ENCODE measurements at regions not wholly inside any gene's neighbourhood (a gene's known extent, or its start where the extent isn't known, plus 50 kb on each side); places are given as distances from the start of the nearest gene placed in this dataset.
A peak's percentile ranks its signal among the peaks of the same experiment; 100 is the strongest.

DNA sequence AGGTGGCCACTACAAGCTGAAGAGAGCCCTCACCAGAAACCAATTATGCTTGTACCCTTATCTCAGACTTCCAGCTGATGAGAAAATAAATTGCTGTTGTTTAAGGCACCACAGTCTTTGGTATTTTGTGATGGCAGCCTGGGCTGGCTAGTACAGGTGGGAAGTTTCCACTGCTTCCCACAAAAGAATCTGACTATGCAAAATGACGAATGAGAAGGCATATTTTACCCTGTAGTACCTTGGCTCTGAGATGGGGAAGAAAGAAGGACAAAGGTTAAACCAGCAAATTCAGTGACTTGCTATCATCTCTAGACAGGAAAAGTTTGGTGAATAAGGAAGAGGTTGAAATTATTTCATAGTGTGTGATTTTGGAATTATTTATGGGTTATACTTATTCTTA lies 112.8 kb upstream of the ELL2 start:
- no peaks in the 10 kb centered on the region for H3K27me3 ChIP-seq (ENCODE audit: control insufficient read depth, insufficient read depth, low read length)
- DNase-seq: no peak
- no peaks in the 10 kb centered on the region for H3K9me3 ChIP-seq (ENCODE audit: control insufficient read depth, low read depth, low read length)
- no peak overlapping the region for H3K4me3 ChIP-seq (ENCODE audit: low read length)
- WGBS (ENCODE audit: insufficient coverage, low lambda C conversion rate): no CpG with 5 or more reads among the region's 1 CpG
- no peaks in the 10 kb centered on the region for H3K4me1 ChIP-seq (ENCODE audit: control insufficient read depth, insufficient read depth, low read length)
- H3K36me3 ChIP-seq (ENCODE audit: control insufficient read depth, insufficient read depth, low read length): no peaks in the 10 kb centered on the region
- H3K27ac ChIP-seq (ENCODE audit: low read length): no peak overlapping the region

DNA sequence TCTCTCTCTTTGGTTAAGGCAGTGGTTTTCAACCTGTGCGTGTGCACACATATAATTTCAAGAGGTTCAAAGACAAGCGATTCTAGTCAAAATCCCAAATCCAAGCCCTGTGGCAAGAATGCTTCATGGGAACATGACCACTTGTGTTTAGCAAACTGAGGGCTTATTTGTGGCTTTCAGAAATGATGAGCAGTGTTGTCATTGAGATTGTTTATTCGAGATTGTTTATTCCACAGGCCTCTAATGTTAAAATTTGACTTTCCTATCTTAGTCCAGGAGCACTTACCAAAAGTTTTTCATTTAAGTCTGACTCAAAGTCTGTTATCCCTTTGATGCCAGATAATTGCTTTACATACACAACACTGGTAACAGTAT lies 111.1 kb upstream of the ELL2 start:
- DNase-seq: no peak

DNA sequence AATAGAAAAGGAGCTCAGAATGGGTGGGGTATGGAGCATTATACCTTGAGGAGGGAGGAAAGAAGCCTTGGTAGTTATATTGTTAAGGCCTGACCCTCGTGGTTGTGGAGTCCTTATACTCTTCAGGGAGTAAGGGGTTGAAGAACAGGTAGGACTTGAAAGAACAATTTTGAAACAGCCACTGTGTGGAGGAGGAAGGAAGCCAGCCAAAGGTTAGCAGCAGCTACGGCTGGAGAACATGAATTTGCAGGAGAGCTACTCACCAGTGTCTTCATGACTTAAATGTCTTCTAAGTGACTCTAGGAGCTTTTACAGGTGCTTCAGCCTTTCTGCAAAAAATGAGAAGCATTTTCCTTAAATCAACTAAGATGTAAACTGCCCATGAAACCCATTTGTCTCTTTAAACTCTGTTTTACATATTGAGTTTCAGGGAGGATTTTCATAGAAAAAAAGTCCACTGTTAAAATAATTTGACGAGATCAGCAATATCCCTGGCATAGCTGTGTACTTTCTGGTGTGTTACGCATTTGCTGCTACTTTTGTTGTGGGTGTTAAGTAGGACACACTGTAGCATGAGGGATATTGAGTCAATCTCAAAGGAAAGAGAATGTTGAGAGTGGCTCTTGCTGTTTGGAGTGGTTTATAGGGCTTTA lies 110.6 kb upstream of the ELL2 start:
- H3K4me1 ChIP-seq (ENCODE audit: control insufficient read depth, insufficient read depth, low read length): peaks cover 3% of the 10 kb centered on the region
- H3K4me3 ChIP-seq (ENCODE audit: low read length): no peak overlapping the region
- no peak overlapping the region for H3K27ac ChIP-seq (ENCODE audit: low read length)
- H3K36me3 ChIP-seq (ENCODE audit: control insufficient read depth, insufficient read depth, low read length): no peaks in the 10 kb centered on the region
- H3K9me3 ChIP-seq (ENCODE audit: control insufficient read depth, low read depth, low read length): no peaks in the 10 kb centered on the region
- no CpG with 5 or more reads among the region's 4 CpGs for WGBS (ENCODE audit: insufficient coverage, low lambda C conversion rate)
- H3K27me3 ChIP-seq (ENCODE audit: control insufficient read depth, insufficient read depth, low read length): no peaks in the 10 kb centered on the region
- DNase-seq: no peak

More for the DNA sequence above, 111.1 kb upstream of the ELL2 start:
- Histone ChIP-seq H3K27me3 (ENCODE audit: control insufficient read depth, insufficient read depth, low read length) (no peaks in the 10 kb centered on the region), H3K27ac (ENCODE audit: low read length) (no peak overlapping the region), H3K4me3 (ENCODE audit: low read length) (no peak overlapping the region), H3K9me3 (ENCODE audit: control insufficient read depth, low read depth, low read length) (no peaks in the 10 kb centered on the region), H3K36me3 (ENCODE audit: control insufficient read depth, insufficient read depth, low read length) (no peaks in the 10 kb centered on the region), H3K4me1 (ENCODE audit: control insufficient read depth, insufficient read depth, low read length) (peaks cover 3% of the 10 kb centered on the region)
- WGBS (ENCODE audit: insufficient coverage, low lambda C conversion rate): 70% methylated on average over 2 of the region's 3 CpGs

DNA sequence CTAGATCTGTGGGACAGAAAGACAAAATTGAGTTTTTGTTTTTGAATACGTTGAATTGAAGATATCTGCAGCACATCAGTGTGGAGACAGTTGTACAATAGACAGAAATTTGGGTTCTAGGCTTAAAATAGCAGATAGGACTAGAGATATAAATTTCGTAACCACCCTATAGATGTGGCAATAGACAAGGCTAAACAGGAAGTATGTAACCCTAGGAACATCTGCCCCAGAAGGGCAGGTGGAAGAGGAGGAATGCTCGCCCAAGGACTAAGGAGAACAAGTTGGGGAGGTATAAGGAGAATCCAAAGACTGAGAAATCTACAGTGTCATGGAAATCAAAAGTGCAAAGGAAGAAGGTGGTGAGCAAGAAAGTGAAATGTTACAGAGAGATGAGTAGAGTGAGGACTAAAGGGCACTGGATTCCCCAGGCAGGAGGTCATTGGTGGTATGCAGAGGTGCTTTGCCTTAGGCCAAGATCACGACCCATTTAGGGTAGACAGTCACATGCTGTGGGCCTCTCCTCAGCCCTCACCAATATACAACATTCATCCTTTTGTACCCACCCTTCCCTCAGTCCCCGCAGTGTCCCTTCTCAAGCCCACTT lies 109.1 kb upstream of the ELL2 start:
- Histone ChIP-seq H3K27me3 (ENCODE audit: control insufficient read depth, insufficient read depth, low read length) (no peaks in the 10 kb centered on the region), H3K27ac (ENCODE audit: low read length) (no peak overlapping the region), H3K4me3 (ENCODE audit: low read length) (no peak overlapping the region), H3K36me3 (ENCODE audit: control insufficient read depth, insufficient read depth, low read length) (no peaks in the 10 kb centered on the region), H3K4me1 (ENCODE audit: control insufficient read depth, insufficient read depth, low read length) (peaks cover 13% of the 10 kb centered on the region), H3K9me3 (ENCODE audit: control insufficient read depth, low read depth, low read length) (no peaks in the 10 kb centered on the region)
- DNase-seq: no peak
- WGBS (ENCODE audit: insufficient coverage, low lambda C conversion rate): 100% methylated on average over 2 of the region's 5 CpGs

DNA sequence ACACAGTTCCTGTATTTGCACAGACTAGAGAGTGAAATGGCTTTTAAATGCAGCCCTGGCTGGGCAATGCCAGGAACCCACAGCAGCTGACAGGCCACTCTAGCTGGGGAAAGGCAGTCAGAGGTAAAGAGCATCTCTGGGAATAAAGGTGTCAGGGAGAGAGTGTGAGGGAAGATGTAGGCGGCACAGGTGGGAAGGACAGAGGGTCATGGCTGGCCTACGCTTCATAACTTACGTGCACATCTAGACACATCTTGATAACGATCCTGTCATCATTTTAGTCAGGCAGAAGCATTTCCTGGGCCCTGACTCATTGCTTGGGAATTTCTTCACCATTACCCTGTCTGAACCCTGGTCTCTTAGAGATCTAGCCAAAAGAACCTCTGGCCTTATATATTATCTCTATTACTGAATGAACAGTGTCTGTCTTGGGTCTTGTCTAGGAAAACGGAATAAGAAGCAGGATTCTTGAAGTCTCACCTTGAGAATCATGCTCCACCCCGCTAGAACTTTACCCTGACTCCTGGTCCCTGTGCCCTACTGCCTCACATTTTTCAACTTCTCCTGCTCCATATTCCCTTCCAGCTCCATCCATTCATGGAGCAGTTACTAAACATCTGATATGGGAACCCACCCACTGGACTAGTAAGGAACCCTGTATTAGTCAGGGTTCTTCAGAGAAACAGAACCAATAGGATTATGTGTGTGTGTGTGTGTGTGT lies 106.4 kb upstream of the ELL2 start:
- Histone ChIP-seq H3K4me3 (ENCODE audit: low read length) (no peak overlapping the region), H3K27ac (ENCODE audit: low read length) (peak overlapping the region; percentile 56), H3K4me1 (ENCODE audit: control insufficient read depth, insufficient read depth, low read length) (peaks cover 13% of the 10 kb centered on the region), H3K36me3 (ENCODE audit: control insufficient read depth, insufficient read depth, low read length) (no peaks in the 10 kb centered on the region), H3K9me3 (ENCODE audit: control insufficient read depth, low read depth, low read length) (no peaks in the 10 kb centered on the region), H3K27me3 (ENCODE audit: control insufficient read depth, insufficient read depth, low read length) (no peaks in the 10 kb centered on the region)
- WGBS (ENCODE audit: insufficient coverage, low lambda C conversion rate): 100% methylated on average over 2 of the region's 6 CpGs
- DNase-seq: peak; percentile 60 to 73

DNA sequence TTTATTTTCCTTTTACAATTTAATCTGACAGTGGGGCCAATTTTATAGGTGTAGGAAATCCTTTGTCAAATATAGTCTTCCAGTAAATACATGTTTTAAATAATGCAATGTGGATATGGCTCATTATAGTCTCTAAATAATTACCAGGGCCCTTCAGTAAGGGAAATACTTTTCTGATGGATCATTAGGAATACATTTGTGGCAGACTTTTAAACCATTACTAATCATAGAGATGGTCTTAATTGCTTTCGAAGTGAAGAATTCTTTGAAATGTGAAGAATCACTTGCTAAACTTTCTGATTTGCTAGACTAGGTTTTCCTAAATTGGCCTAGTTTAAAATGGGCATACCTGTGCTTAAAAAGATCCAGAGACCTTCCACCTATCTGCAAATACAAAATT lies 105.6 kb upstream of the ELL2 start:
- WGBS (ENCODE audit: insufficient coverage, low lambda C conversion rate): no CpG with 5 or more reads among the region's 1 CpG
- no peaks in the 10 kb centered on the region for H3K9me3 ChIP-seq (ENCODE audit: control insufficient read depth, low read depth, low read length)
- H3K4me3 ChIP-seq (ENCODE audit: low read length): no peak overlapping the region
- H3K4me1 ChIP-seq (ENCODE audit: control insufficient read depth, insufficient read depth, low read length): peaks cover 13% of the 10 kb centered on the region
- no peaks in the 10 kb centered on the region for H3K36me3 ChIP-seq (ENCODE audit: control insufficient read depth, insufficient read depth, low read length)
- peak overlapping the region; percentile 56 for H3K27ac ChIP-seq (ENCODE audit: low read length)
- H3K27me3 ChIP-seq (ENCODE audit: control insufficient read depth, insufficient read depth, low read length): no peaks in the 10 kb centered on the region
- no peak for DNase-seq

DNA sequence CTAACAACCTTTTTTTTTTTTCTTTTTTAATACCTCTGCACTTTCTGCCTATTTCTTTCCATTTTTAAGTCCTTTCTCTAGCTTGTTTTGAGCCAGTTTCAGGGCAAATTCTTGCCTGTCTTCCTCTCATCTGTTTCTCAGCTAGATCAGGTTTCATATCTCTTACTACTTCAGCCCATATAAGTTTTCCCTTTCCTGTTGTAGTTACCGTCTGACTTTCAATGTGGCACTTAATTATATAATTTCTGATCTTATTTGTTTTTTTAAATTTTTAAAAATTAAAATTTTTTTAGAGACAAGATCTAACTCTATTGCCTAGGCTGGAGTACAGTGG lies 104.7 kb upstream of the ELL2 start:
- Histone ChIP-seq H3K27ac (ENCODE audit: low read length) (peak overlapping the region; percentile 48), H3K36me3 (ENCODE audit: control insufficient read depth, insufficient read depth, low read length) (no peaks in the 10 kb centered on the region), H3K4me3 (ENCODE audit: low read length) (no peak overlapping the region), H3K4me1 (ENCODE audit: control insufficient read depth, insufficient read depth, low read length) (peaks cover 13% of the 10 kb centered on the region), H3K27me3 (ENCODE audit: control insufficient read depth, insufficient read depth, low read length) (no peaks in the 10 kb centered on the region), H3K9me3 (ENCODE audit: control insufficient read depth, low read depth, low read length) (no peaks in the 10 kb centered on the region)
- 44% methylated on average over 1 of the region's 1 CpG for WGBS (ENCODE audit: insufficient coverage, low lambda C conversion rate)
- DNase-seq: no peak

DNA sequence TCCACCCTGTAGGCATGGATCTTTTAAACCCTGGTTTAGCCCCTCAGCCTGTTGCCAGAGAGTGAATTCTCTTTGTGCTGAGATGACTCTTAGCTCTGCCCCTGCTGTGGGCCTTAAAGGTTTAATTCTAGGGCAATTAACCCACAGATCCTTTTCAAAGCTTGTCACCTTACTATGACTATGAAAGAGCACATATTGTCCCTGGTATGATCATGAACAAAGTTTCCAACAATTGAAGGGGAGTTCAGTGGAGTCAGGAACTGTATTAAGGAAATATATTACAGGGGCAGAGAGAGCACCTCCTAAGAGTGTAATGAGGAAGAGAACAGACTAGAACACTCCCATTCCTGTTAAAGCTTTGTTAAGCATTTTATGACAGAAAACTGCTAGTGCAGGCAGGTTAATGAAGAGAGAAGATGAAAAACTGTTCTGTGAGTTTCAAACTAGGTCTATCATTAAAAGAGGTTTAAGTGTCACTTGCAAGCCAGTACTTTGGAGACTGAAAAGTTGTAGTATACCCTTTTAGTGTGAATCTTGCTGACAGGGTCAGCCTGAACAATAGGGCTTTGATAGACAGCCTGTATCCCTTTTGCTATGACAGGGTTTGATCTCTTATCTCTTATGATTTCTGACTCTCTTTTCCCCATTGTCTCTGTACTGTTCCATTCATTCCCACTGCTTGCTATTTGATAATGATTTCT lies 104.2 kb upstream of the ELL2 start:
- Histone ChIP-seq H3K4me3 (ENCODE audit: low read length) (no peak overlapping the region), H3K36me3 (ENCODE audit: control insufficient read depth, insufficient read depth, low read length) (no peaks in the 10 kb centered on the region), H3K27ac (ENCODE audit: low read length) (peak overlapping the region; percentile 48), H3K27me3 (ENCODE audit: control insufficient read depth, insufficient read depth, low read length) (no peaks in the 10 kb centered on the region), H3K9me3 (ENCODE audit: control insufficient read depth, low read depth, low read length) (no peaks in the 10 kb centered on the region), H3K4me1 (ENCODE audit: control insufficient read depth, insufficient read depth, low read length) (peaks cover 13% of the 10 kb centered on the region)
- peak in 1 of 2 donors; percentile 55 for DNase-seq

DNA sequence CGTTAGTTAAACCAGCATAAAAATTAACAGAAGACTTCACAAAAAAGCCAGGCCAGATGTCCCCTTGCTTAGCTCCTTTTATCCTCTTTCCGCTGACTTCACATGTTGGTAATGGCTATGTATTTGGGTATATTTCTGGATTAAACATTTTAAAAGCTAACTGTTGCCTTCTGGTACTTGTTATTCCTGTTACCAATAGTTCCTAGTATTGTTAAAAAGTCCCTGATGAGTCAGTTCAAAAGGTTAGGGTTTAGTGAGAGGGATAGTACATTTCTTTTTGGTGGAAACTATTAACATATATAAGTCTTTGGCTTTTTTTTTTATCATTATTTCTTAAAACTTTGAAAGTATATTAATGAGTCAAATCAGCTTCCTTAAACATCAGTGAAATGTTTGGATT lies 103.2 kb upstream of the ELL2 start:
- Histone ChIP-seq H3K36me3 (ENCODE audit: control insufficient read depth, insufficient read depth, low read length) (no peaks in the 10 kb centered on the region), H3K4me1 (ENCODE audit: control insufficient read depth, insufficient read depth, low read length) (peaks cover 13% of the 10 kb centered on the region), H3K27me3 (ENCODE audit: control insufficient read depth, insufficient read depth, low read length) (no peaks in the 10 kb centered on the region), H3K4me3 (ENCODE audit: low read length) (no peak overlapping the region), H3K9me3 (ENCODE audit: control insufficient read depth, low read depth, low read length) (no peaks in the 10 kb centered on the region), H3K27ac (ENCODE audit: low read length) (no peak overlapping the region)
- no peak for DNase-seq
- 100% methylated on average over 1 of the region's 2 CpGs for WGBS (ENCODE audit: insufficient coverage, low lambda C conversion rate)

DNA sequence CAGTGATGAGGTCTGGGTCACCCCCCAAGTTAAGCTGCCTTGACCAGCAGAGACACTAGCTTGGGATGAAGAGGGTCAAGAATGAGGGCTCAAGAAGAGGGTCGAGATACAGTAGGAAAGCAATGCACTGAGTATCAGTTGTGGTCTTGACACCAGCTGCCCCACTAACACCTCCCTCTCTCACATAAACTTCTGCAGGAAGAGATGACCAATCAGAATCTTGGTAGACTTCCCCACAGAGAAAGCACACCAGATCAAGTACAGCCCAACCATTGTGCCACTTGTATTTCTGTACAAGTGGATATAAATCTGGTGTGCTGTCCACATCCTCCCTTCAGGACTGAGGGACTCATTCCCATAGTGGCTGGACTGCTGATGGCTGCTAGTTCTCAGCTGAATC lies 101.2 kb upstream of the ELL2 start:
- Histone ChIP-seq H3K4me1 (ENCODE audit: control insufficient read depth, insufficient read depth, low read length) (peaks cover 10% of the 10 kb centered on the region), H3K9me3 (ENCODE audit: control insufficient read depth, low read depth, low read length) (no peaks in the 10 kb centered on the region), H3K27ac (ENCODE audit: low read length) (no peak overlapping the region), H3K27me3 (ENCODE audit: control insufficient read depth, insufficient read depth, low read length) (no peaks in the 10 kb centered on the region), H3K4me3 (ENCODE audit: low read length) (no peak overlapping the region), H3K36me3 (ENCODE audit: control insufficient read depth, insufficient read depth, low read length) (no peaks in the 10 kb centered on the region)
- DNase-seq: no peak
- WGBS (ENCODE audit: insufficient coverage, low lambda C conversion rate): no CpG with 5 or more reads among the region's 1 CpG

Measured in large intestine (tissue), 3 donors.